PC-3 (cell line): ENCODE measurements at regions not wholly inside any gene's neighbourhood (a gene's known extent, or its start where the extent isn't known, plus 50 kb on each side); places are given as distances from the start of the nearest gene placed in this dataset.

ENCODE experiments used
- CTCF ChIP-seq: fragments of 300-600 bp; sonication (generic); conservative IDR thresholded peaks from 2 replicates; pipeline ENCODE4 v1.5.1; 2017; ENCODE audit warnings: antibody characterized with exemption, low read depth, mild to moderate bottlenecking, low read length
- EZH2 ChIP-seq: fragments of 300-600 bp; sonication (generic); IDR thresholded peaks from one replicate; pipeline ENCODE4 v1.6.1; 2017; ENCODE audit warnings: antibody characterized with exemption, mild to moderate bottlenecking, low read length; ENCODE audit not compliant: unreplicated experiment
- EZH2phosphoT487 ChIP-seq: fragments of 300-600 bp; sonication (generic); IDR thresholded peaks from 2 replicates; pipeline ENCODE4 v1.6.1; 2018; ENCODE audit warnings: mild to moderate bottlenecking, antibody characterized with exemption, low read length, borderline replicate concordance

- TF ChIP-seq CTCF (no peak), EZH2phosphoT487 (no peak), EZH2 (no peak)
Observed at GRCh38 chr18:71815305-71815704, 728.8 kb downstream of the CBLN2 start.
